GM23338 (cell line): ENCODE measurements at regions not wholly inside any gene's neighbourhood (a gene's known extent, or its start where the extent isn't known, plus 50 kb on each side); places are given as distances from the start of the nearest gene placed in this dataset.

Experiments
- CREB1 ChIP-seq: fragments of 250-450 bp; sonication (Bioruptor Pico); IDR thresholded peaks from 2 replicates; pipeline ENCODE4 v1.5.0; 2020; ENCODE audit warnings: low read depth, mild to moderate bottlenecking, moderate library complexity
- EZH2 ChIP-seq: fragments of 200-600 bp; sonication (generic); IDR thresholded peaks from one replicate; pipeline ENCODE4 v1.8.0; 2017; ENCODE audit warnings: antibody characterized with exemption, mild to moderate bottlenecking, low read depth; ENCODE audit not compliant: unreplicated experiment
- JUNB ChIP-seq: IDR thresholded peaks from one replicate; pipeline ENCODE4 v1.6.1; 2016; ENCODE audit warnings: antibody characterized with exemption; ENCODE audit not compliant: unreplicated experiment
- NANOG ChIP-seq: IDR thresholded peaks from 2 replicates; pipeline ENCODE4 v1.6.1; 2016; ENCODE audit warnings: antibody characterized with exemption, borderline replicate concordance
- POLR2AphosphoS5 ChIP-seq: IDR thresholded peaks from 2 replicates; pipeline ENCODE4 v1.6.1; 2016; ENCODE audit warnings: antibody characterized with exemption, low read depth
- REST ChIP-seq: IDR thresholded peaks from one replicate; pipeline ENCODE4 v1.6.1; 2018; ENCODE audit warnings: antibody characterized with exemption; ENCODE audit not compliant: unreplicated experiment
- ZNF331 ChIP-seq: fragments of 250-450 bp; sonication (Bioruptor Pico); IDR thresholded peaks from 2 replicates; pipeline ENCODE4 v1.5.0; 2020; ENCODE audit warnings: low read depth, mild to moderate bottlenecking, moderate library complexity
- TF ChIP-seq, protein P1 (sequence below), 2 experiments: fragments of 200-600 bp in 1 of 2; sonication (generic) in 1 of 2; conservative IDR thresholded peaks; 2 replicates each; pipeline versions ENCODE4 v1.5.1 to v1.6.1; 2016 to 2017; ENCODE audit warnings: antibody characterized with exemption in 2 of 2, low read depth in 2 of 2, mild to moderate bottlenecking in 2 of 2, moderate library complexity in 1 of 2
- TF ChIP-seq, protein P2 (sequence below): IDR thresholded peaks from 2 replicates; pipeline ENCODE4 v1.6.1; 2016; ENCODE audit warnings: antibody characterized with exemption

- TF ChIP-seq JUNB (no peak), ZNF331 (no peak), REST (no peak), EZH2 (no peak), CREB1 (CRISPR knock-in tag) (no peak), NANOG (no peak), POLR2AphosphoS5 (no peak)
- TF ChIP-seq, protein P1, sequence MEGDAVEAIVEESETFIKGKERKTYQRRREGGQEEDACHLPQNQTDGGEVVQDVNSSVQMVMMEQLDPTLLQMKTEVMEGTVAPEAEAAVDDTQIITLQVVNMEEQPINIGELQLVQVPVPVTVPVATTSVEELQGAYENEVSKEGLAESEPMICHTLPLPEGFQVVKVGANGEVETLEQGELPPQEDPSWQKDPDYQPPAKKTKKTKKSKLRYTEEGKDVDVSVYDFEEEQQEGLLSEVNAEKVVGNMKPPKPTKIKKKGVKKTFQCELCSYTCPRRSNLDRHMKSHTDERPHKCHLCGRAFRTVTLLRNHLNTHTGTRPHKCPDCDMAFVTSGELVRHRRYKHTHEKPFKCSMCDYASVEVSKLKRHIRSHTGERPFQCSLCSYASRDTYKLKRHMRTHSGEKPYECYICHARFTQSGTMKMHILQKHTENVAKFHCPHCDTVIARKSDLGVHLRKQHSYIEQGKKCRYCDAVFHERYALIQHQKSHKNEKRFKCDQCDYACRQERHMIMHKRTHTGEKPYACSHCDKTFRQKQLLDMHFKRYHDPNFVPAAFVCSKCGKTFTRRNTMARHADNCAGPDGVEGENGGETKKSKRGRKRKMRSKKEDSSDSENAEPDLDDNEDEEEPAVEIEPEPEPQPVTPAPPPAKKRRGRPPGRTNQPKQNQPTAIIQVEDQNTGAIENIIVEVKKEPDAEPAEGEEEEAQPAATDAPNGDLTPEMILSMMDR (conservative IDR thresholded peaks at IDR 0.05; ENCODE audit: low read depth in 2 of 2) = no peak
- TF ChIP-seq, protein P2, sequence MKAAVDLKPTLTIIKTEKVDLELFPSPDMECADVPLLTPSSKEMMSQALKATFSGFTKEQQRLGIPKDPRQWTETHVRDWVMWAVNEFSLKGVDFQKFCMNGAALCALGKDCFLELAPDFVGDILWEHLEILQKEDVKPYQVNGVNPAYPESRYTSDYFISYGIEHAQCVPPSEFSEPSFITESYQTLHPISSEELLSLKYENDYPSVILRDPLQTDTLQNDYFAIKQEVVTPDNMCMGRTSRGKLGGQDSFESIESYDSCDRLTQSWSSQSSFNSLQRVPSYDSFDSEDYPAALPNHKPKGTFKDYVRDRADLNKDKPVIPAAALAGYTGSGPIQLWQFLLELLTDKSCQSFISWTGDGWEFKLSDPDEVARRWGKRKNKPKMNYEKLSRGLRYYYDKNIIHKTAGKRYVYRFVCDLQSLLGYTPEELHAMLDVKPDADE = no peak
Measured at GRCh38 chr9:134214386-134214765, 50.0 kb upstream of the RNU6ATAC start.
